H9 (cell line): ENCODE measurements at regions not wholly inside any gene's neighbourhood (a gene's known extent, or its start where the extent isn't known, plus 50 kb on each side); places are given as distances from the start of the nearest gene placed in this dataset.

Experiments used
- DNase-seq: peaks from one replicate; pipeline ENCODE4 v3.0.0-alpha.2; 2017
- H2AFZ ChIP-seq: one replicate; pipeline ENCODE4 v1.6.1; 2013; ENCODE audit warnings: mild to moderate bottlenecking, low read length, control low read depth, moderate library complexity
- H2AK5ac ChIP-seq: 2 replicates; pipeline ENCODE4 v1.6.1; 2013; ENCODE audit warnings: low read length, control low read depth, mixed read lengths; ENCODE audit not compliant: insufficient read length
- H2BK120ac ChIP-seq: one replicate; pipeline ENCODE4 v1.6.1; 2013; ENCODE audit warnings: low read depth, mild to moderate bottlenecking, low read length, control low read depth, inconsistent platforms; ENCODE audit not compliant: poor library complexity, severe bottlenecking
- H2BK12ac ChIP-seq: 2 replicates; pipeline ENCODE4 v1.6.1; 2013; ENCODE audit warnings: low read length, control low read depth, mixed read lengths, low read depth; ENCODE audit not compliant: insufficient read length
- H2BK15ac ChIP-seq: 2 replicates; pipeline ENCODE4 v1.6.1; 2013; ENCODE audit warnings: low read depth, low read length, control low read depth
- H2BK20ac ChIP-seq: one replicate; pipeline ENCODE4 v1.6.1; 2013; ENCODE audit warnings: low read depth, mild to moderate bottlenecking, low read length, control low read depth, inconsistent platforms; ENCODE audit not compliant: poor library complexity, severe bottlenecking
- H2BK5ac ChIP-seq: 2 replicates; pipeline ENCODE4 v1.6.1; 2013; ENCODE audit warnings: low read length, control low read depth, mixed read lengths; ENCODE audit not compliant: insufficient read length
- H3K14ac ChIP-seq: 2 replicates; pipeline ENCODE4 v1.6.1; 2013; ENCODE audit warnings: low read length, control low read depth; ENCODE audit not compliant: insufficient read depth
- H3K18ac ChIP-seq: 2 replicates; pipeline ENCODE4 v1.6.1; 2013; ENCODE audit warnings: low read depth, mild to moderate bottlenecking, mixed read lengths, low read length, control low read depth; ENCODE audit not compliant: insufficient read length
- H3K23ac ChIP-seq: 2 replicates; pipeline ENCODE4 v1.6.1; 2013; ENCODE audit warnings: low read length, control low read depth, mixed read lengths, low read depth; ENCODE audit not compliant: insufficient read length
- H3K23me2 ChIP-seq: 2 replicates; pipeline ENCODE4 v1.6.1; 2013; ENCODE audit warnings: low read depth, mild to moderate bottlenecking, mixed read lengths, low read length, control low read depth; ENCODE audit not compliant: insufficient read length, poor library complexity, severe bottlenecking
- H3K27ac ChIP-seq: 2 replicates; pipeline ENCODE4 v1.5.1; 2013; ENCODE audit warnings: low read length, control low read depth, mixed read lengths, low read depth; ENCODE audit not compliant: insufficient read length
- H3K27me3 ChIP-seq: 2 replicates; pipeline ENCODE4 v1.6.1; 2013; ENCODE audit warnings: low read length, control low read depth, inconsistent platforms; ENCODE audit not compliant: insufficient read depth
- H3K4ac ChIP-seq: 2 replicates; pipeline ENCODE4 v1.6.1; 2013; ENCODE audit warnings: low read depth, mild to moderate bottlenecking, control low read depth, inconsistent platforms, low read length, moderate library complexity
- H3K4me1 ChIP-seq: 2 replicates; pipeline ENCODE4 v1.6.1; 2013; ENCODE audit warnings: low read length, control low read depth, inconsistent platforms; ENCODE audit not compliant: insufficient read depth
- H3K4me2 ChIP-seq: 2 replicates; pipeline ENCODE4 v1.6.1; 2013; ENCODE audit warnings: low read length, control low read depth, mixed read lengths; ENCODE audit not compliant: insufficient read length, insufficient read depth
- H3K56ac ChIP-seq: 2 replicates; pipeline ENCODE4 v1.6.1; 2013; ENCODE audit warnings: low read depth, mild to moderate bottlenecking, mixed read lengths, low read length, control low read depth; ENCODE audit not compliant: insufficient read length
- H3K79me1 ChIP-seq: 2 replicates; pipeline ENCODE4 v1.6.1; 2013; ENCODE audit warnings: low read depth, mild to moderate bottlenecking, moderate library complexity, low read length, control low read depth, inconsistent platforms; ENCODE audit not compliant: insufficient read depth, poor library complexity, severe bottlenecking
- H3K79me2 ChIP-seq: 2 replicates; pipeline ENCODE4 v1.6.1; 2013; ENCODE audit warnings: low read length, control low read depth, inconsistent platforms; ENCODE audit not compliant: insufficient read depth
- H3K9ac ChIP-seq: 2 replicates; pipeline ENCODE4 v1.6.1; 2013; ENCODE audit warnings: low read length, control low read depth, mixed read lengths; ENCODE audit not compliant: insufficient read length; ENCODE audit errors: extremely low read depth
- H3K9me3 ChIP-seq: one replicate; pipeline ENCODE4 v1.6.1; 2013; ENCODE audit warnings: low read depth, low read length, inconsistent platforms; ENCODE audit not compliant: control insufficient read depth
- H3T11ph ChIP-seq: one replicate; pipeline ENCODE4 v1.6.1; 2013; ENCODE audit warnings: mild to moderate bottlenecking, low read length, control low read depth, inconsistent platforms
- H4K20me1 ChIP-seq: one replicate; pipeline ENCODE4 v1.6.1; 2013; ENCODE audit not compliant: control insufficient read depth, insufficient read length, insufficient read depth
- H4K5ac ChIP-seq: 2 replicates; pipeline ENCODE4 v1.6.1; 2013; ENCODE audit warnings: low read depth, mild to moderate bottlenecking, mixed read lengths, low read length, control low read depth; ENCODE audit not compliant: insufficient read length
- H4K8ac ChIP-seq: replicated peaks from 2 replicates; pipeline ENCODE4 v1.6.1; 2013; ENCODE audit warnings: low read length, control low read depth, mixed read lengths, low read depth; ENCODE audit not compliant: insufficient read length
- H4K91ac ChIP-seq: 2 replicates; pipeline ENCODE4 v1.6.1; 2013; ENCODE audit warnings: low read depth, mild to moderate bottlenecking, moderate library complexity, mixed read lengths, low read length, control low read depth; ENCODE audit not compliant: insufficient read length
- H3K27ac Mint-ChIP-seq, 3 experiments: 2 replicates in 2 of 3; 3 replicates in 1 of 3; pipeline ENCODE4 v1.8.0; 2020 to 2021; ENCODE audit warnings: mixed read lengths in 3 of 3, mild to moderate bottlenecking in 1 of 3, moderate library complexity in 1 of 3
- H3K27me3 Mint-ChIP-seq: 2 replicates; pipeline ENCODE4 v1.8.0; 2021; ENCODE audit warnings: low read depth, mild to moderate bottlenecking, moderate library complexity, mixed read lengths
- H3K36me3 Mint-ChIP-seq, 3 experiments: 2 replicates in 2 of 3; 3 replicates in 1 of 3; pipeline ENCODE4 v1.8.0; 2020 to 2021; ENCODE audit warnings: low read depth in 3 of 3, mixed read lengths in 3 of 3; ENCODE audit not compliant: insufficient read depth in 1 of 3
- H3K4me1 Mint-ChIP-seq, 2 experiments: 2 replicates each; pipeline ENCODE4 v1.8.0; 2020; ENCODE audit warnings: mixed read lengths in 2 of 2
- H3K4me3 Mint-ChIP-seq, 2 experiments: 2 replicates in 1 of 2; 3 replicates in 1 of 2; pipeline ENCODE4 v1.8.0; 2020 to 2021; ENCODE audit warnings: mild to moderate bottlenecking in 2 of 2, mixed read lengths in 2 of 2, moderate library complexity in 1 of 2
- H3K9me3 Mint-ChIP-seq, 2 experiments: 2 replicates in 1 of 2; 3 replicates in 1 of 2; pipeline ENCODE4 v1.8.0; 2020; ENCODE audit warnings: mild to moderate bottlenecking in 2 of 2, mixed read lengths in 2 of 2, moderate library complexity in 1 of 2
- WGBS: extraction: QIAGEN DNeasy Blood & Tissue Kit; methylation state at CpG from one replicate; pipeline ENCODE4 v1.1.7; 2013; ENCODE audit warnings: missing lambda C conversion rate, low lambda C conversion rate, mixed read lengths; ENCODE audit not compliant: insufficient read length; ENCODE audit errors: extremely low coverage; 5-methylcytosine and 5-hydroxymethylcytosine counted together
- TF ChIP-seq, protein P1 (sequence below): fragments of 200-600 bp; sonication (generic); conservative IDR thresholded peaks from 3 replicates; pipeline ENCODE4 v1.8.0; 2021; ENCODE audit warnings: antibody characterized with exemption, mild to moderate bottlenecking

DNA sequence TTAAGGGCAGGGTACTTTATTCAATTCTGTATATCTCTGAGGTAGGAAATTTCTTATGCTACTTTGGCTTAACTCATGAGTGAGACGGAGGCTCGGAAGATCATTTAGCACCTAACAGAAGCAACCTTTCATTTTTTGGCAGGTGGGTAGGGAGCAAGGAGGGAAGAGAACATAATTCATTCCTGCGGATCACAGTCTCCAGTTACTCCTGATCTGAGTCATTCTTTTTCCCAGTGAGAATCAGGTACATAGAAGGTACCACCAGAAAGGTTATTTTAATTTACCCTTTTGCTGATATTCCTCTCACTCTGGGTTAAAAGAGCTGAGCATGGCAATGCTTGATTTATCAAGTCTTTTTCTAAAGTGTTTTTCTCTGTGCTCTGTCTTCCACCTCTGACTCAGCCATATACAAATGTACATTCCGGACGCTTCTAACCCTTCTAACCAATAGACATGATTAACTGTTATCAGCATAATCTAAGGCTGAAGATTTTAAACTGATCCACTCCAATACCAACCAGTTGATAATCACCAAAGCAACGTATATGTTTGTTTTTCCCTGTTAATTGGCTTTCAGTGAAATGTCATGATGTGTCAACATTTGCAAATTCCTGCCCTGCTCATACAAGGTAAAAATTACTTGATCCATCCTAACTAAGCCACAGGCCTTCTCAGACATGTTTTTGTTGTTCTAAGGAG is 271.7 kb downstream of the DUSP10 start:
- Histone ChIP-seq H2BK5ac (no peak overlapping the region), H4K5ac (no peak overlapping the region), H3T11ph (no peak overlapping the region)

More for the DNA sequence above, 271.7 kb downstream of the DUSP10 start:
- H3K79me2 ChIP-seq, result no peaks in the 10 kb centered on the region
- no peak overlapping the region for H2AFZ ChIP-seq
- H3K9ac ChIP-seq, result no peak overlapping the region
- H2BK12ac ChIP-seq, result no peak overlapping the region
- no peaks in the 10 kb centered on the region for H3K23me2 ChIP-seq
- H3K27ac ChIP-seq, result no peak overlapping the region
- DNase-seq, result no peak
- no peak overlapping the region for H2BK120ac ChIP-seq
- no peak overlapping the region for H3K4ac ChIP-seq
- H3K79me1 ChIP-seq, result no peaks in the 10 kb centered on the region
- WGBS, result no CpG with 5 or more reads among the region's 6 CpGs
- H3K4me2 ChIP-seq, result no peak overlapping the region
- no peak overlapping the region for H2BK20ac ChIP-seq
- no peak overlapping the region for H4K91ac ChIP-seq
- peaks cover 2 to 4% of the 10 kb centered on the region in 2 experiments; a peak in 2 of 4 replicates for H3K4me1 Mint-ChIP-seq
- no peak overlapping the region for H3K4me3 Mint-ChIP-seq
- H4K20me1 ChIP-seq, result no peaks in the 10 kb centered on the region
- H3K18ac ChIP-seq, result no peak overlapping the region
- no peak overlapping the region for H3K27ac Mint-ChIP-seq
- no peak overlapping the region for H3K14ac ChIP-seq
- no peaks in the 10 kb centered on the region for H3K27me3 Mint-ChIP-seq
- no peak overlapping the region for H2BK15ac ChIP-seq
- no peak overlapping the region for H2AK5ac ChIP-seq
- TF ChIP-seq, protein P1, sequence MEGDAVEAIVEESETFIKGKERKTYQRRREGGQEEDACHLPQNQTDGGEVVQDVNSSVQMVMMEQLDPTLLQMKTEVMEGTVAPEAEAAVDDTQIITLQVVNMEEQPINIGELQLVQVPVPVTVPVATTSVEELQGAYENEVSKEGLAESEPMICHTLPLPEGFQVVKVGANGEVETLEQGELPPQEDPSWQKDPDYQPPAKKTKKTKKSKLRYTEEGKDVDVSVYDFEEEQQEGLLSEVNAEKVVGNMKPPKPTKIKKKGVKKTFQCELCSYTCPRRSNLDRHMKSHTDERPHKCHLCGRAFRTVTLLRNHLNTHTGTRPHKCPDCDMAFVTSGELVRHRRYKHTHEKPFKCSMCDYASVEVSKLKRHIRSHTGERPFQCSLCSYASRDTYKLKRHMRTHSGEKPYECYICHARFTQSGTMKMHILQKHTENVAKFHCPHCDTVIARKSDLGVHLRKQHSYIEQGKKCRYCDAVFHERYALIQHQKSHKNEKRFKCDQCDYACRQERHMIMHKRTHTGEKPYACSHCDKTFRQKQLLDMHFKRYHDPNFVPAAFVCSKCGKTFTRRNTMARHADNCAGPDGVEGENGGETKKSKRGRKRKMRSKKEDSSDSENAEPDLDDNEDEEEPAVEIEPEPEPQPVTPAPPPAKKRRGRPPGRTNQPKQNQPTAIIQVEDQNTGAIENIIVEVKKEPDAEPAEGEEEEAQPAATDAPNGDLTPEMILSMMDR, result no peak
- no peaks in the 10 kb centered on the region for H3K9me3 Mint-ChIP-seq
- H4K8ac ChIP-seq, result no peak overlapping the region
- H3K56ac ChIP-seq, result no peak overlapping the region
- H3K36me3 Mint-ChIP-seq, result no peaks in the 10 kb centered on the region
- no peaks in the 10 kb centered on the region for H3K27me3 ChIP-seq
- no peaks in the 10 kb centered on the region for H3K4me1 ChIP-seq
- no peaks in the 10 kb centered on the region for H3K9me3 ChIP-seq
- no peak overlapping the region for H3K23ac ChIP-seq
